ENCODE measurements at regions not wholly inside any gene's neighbourhood (a gene's known extent, or its start where the extent isn't known, plus 50 kb on each side); places are given as distances from the start of the nearest gene placed in this dataset.

GRCh38 chr10:94213980-94214379 lies 148.8 kb downstream of the NOC3L start:
- H3K27me3 ChIP-seq (ENCODE audit: control insufficient read depth, insufficient read depth, low read length): no peaks in the 10 kb centered on the region
- TF ChIP-seq, protein P1, sequence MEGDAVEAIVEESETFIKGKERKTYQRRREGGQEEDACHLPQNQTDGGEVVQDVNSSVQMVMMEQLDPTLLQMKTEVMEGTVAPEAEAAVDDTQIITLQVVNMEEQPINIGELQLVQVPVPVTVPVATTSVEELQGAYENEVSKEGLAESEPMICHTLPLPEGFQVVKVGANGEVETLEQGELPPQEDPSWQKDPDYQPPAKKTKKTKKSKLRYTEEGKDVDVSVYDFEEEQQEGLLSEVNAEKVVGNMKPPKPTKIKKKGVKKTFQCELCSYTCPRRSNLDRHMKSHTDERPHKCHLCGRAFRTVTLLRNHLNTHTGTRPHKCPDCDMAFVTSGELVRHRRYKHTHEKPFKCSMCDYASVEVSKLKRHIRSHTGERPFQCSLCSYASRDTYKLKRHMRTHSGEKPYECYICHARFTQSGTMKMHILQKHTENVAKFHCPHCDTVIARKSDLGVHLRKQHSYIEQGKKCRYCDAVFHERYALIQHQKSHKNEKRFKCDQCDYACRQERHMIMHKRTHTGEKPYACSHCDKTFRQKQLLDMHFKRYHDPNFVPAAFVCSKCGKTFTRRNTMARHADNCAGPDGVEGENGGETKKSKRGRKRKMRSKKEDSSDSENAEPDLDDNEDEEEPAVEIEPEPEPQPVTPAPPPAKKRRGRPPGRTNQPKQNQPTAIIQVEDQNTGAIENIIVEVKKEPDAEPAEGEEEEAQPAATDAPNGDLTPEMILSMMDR (IDR thresholded peaks at IDR 0.05; ENCODE audit: low read depth, low read length): no peak
- CTCF ChIA-PET: no interaction called here
- no peak overlapping the region for H3K4me3 ChIP-seq (ENCODE audit: low read depth, low read length)
- no peak overlapping the region for H3K27ac ChIP-seq (ENCODE audit: low read depth, low read length)
- POLR2A ChIA-PET: no interaction called here
- DNase-seq (ENCODE audit: low read depth, low spot score): no peak
- H3K9me3 ChIP-seq (ENCODE audit: control insufficient read depth, insufficient read depth, low read length): no peaks in the 10 kb centered on the region

- ChIA-PET CTCF (interaction anchor here (1.2 to 1.7 kb wide), 2 partner anchors 105 to 298 kb away, joined by 4 read pairs; no protein-coding TSS in a partner anchor), POLR2A (no interaction called here)
- no peaks in the 10 kb centered on the region for H3K27me3 ChIP-seq (ENCODE audit: control insufficient read depth, insufficient read depth, low read length)
- H3K4me3 ChIP-seq (ENCODE audit: low read depth, low read length): no peak overlapping the region
- no peaks in the 10 kb centered on the region for H3K9me3 ChIP-seq (ENCODE audit: control insufficient read depth, insufficient read depth, low read length)
- TF ChIP-seq, protein P1 (IDR thresholded peaks at IDR 0.05; ENCODE audit: low read depth, low read length): no peak
- H3K27ac ChIP-seq (ENCODE audit: low read depth, low read length): no peak overlapping the region
- DNase-seq (ENCODE audit: low read depth, low spot score): no peak
These were observed 148.3 kb downstream of the NOC3L start for GRCh38 chr10:94214481-94214893.

DNA sequence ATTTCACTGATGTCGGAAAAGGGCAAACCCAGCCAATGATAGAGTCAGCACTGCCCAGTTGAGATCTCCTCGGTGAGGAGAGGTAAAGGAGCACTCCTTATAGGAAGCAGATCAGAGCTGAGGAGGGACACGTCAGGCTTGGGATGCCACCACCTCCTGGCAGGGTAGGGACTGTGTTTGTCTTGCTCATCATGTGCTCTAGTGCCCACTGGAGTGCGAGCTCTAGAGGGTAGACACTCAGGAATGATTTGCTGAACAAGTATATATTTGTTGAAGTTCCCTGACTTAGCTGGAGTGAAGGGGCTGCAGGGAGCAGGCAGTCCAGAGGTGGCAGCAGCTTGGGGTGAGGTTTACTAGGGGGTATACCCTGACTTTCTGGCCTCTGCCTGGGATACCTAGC lies 146.5 kb downstream of the NOC3L start:
- Histone ChIP-seq H3K27ac (ENCODE audit: low read depth, low read length) (no peak overlapping the region), H3K4me3 (ENCODE audit: low read depth, low read length) (no peak overlapping the region), H3K27me3 (ENCODE audit: control insufficient read depth, insufficient read depth, low read length) (no peaks in the 10 kb centered on the region), H3K9me3 (ENCODE audit: control insufficient read depth, insufficient read depth, low read length) (no peaks in the 10 kb centered on the region)
- no peak for DNase-seq (ENCODE audit: low read depth, low spot score)
- CTCF ChIA-PET: no interaction called here
- POLR2A ChIA-PET: interaction anchor here (0.7 kb wide), 1 partner anchor 23 kb away, joined by 3 read pairs; no protein-coding TSS in a partner anchor
- TF ChIP-seq, protein P1 (IDR thresholded peaks at IDR 0.05; ENCODE audit: low read depth, low read length): no peak

GRCh38 chr10:94217411-94217810 lies 145.3 kb downstream of the NOC3L start:
- POLR2A ChIA-PET: no interaction called here
- TF ChIP-seq, protein P1 (IDR thresholded peaks at IDR 0.05; ENCODE audit: low read depth, low read length): no peak
- Histone ChIP-seq H3K27me3 (ENCODE audit: control insufficient read depth, insufficient read depth, low read length) (no peaks in the 10 kb centered on the region), H3K9me3 (ENCODE audit: control insufficient read depth, insufficient read depth, low read length) (no peaks in the 10 kb centered on the region), H3K4me3 (ENCODE audit: low read depth, low read length) (no peak overlapping the region), H3K27ac (ENCODE audit: low read depth, low read length) (no peak overlapping the region)
- DNase-seq (ENCODE audit: low read depth, low spot score): no peak
- CTCF ChIA-PET: no interaction called here

- Histone ChIP-seq H3K9me3 (ENCODE audit: control insufficient read depth, insufficient read depth, low read length) (no peaks in the 10 kb centered on the region), H3K27me3 (ENCODE audit: control insufficient read depth, insufficient read depth, low read length) (no peaks in the 10 kb centered on the region), H3K27ac (ENCODE audit: low read depth, low read length) (no peak overlapping the region), H3K4me3 (ENCODE audit: low read depth, low read length) (no peak overlapping the region)
- no peak for DNase-seq (ENCODE audit: low read depth, low spot score)
- CTCF ChIA-PET: no interaction called here
- TF ChIP-seq, protein P1 (IDR thresholded peaks at IDR 0.05; ENCODE audit: low read depth, low read length): no peak
- POLR2A ChIA-PET: no interaction called here
These were observed 144.1 kb downstream of the NOC3L start for GRCh38 chr10:94218493-94219183.

Measured in AG04450 (cell line).